Erythroblast (primary cell): ENCODE measurements at regions not wholly inside any gene's neighbourhood (a gene's known extent, or its start where the extent isn't known, plus 50 kb on each side); places are given as distances from the start of the nearest gene placed in this dataset.

ENCODE experiments used
- GATA1 ChIP-seq: IDR thresholded peaks from 2 replicates; pipeline ENCODE4 v1.6.1; 2011; ENCODE audit warnings: low read depth, mild to moderate bottlenecking, control low read depth, low read length, moderate library complexity
- POLR2A ChIP-seq: IDR thresholded peaks from 2 replicates; pipeline ENCODE4 v1.6.1; 2011; ENCODE audit warnings: mild to moderate bottlenecking, low read length

DNA sequence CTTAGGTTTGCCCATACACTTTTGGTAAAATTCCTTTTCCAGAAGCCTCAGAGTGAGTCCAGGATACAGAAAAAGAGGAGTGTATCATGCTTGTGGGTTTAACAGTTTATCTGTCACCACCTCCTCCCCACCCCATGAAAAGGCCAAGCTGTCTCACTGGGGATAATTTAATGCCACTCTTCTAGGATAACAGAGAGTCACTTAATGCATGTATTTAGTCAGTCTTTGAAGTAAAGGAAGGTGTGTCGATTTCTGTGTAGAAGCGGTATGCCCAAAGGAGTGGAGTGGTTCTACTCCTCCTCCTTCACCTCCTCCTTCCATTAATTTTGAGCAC, 116.4 kb downstream of the QPCT start:
- TF ChIP-seq POLR2A (no peak), GATA1 (no peak)
